IMR-90 (cell line): ENCODE measurements at regions not wholly inside any gene's neighbourhood (a gene's known extent, or its start where the extent isn't known, plus 50 kb on each side); places are given as distances from the start of the nearest gene placed in this dataset.

Experiments
- ATAC-seq: fragments of 200-7000 bp; cut with Tn5 transposase; 2 replicates; pipeline ENCODE4 v1.9.1; 2020; ENCODE audit warnings: low read depth, mild to moderate bottlenecking, moderate library complexity
- BruUV-seq: library from RNA; stranded (reverse); fragments of 400-500 nt; replicated peaks from 2 replicates; lab custom pipeline; 2021; lab: Mats Ljungman, UMichigan
- CTCF ChIA-PET: fragments of 300-600 bp; formaldehyde crosslinking; extraction: SDS; loops from one replicate; lab custom pipeline; 2021; ENCODE audit warnings: antibody characterized with exemption; lab: Yijun Ruan, JAX
- POLR2A ChIA-PET: fragments of 300-600 bp; sonication (Branson Sonifier 250); formaldehyde crosslinking; loops from one replicate; lab custom pipeline; 2022; ENCODE audit warnings: antibody characterized with exemption; ENCODE audit not compliant: unreplicated experiment; lab: Charles Lee
- DNase-seq: peaks from one replicate; pipeline ENCODE4 v3.0.0; 2013
- H2AFZ ChIP-seq: replicated peaks from 2 replicates; pipeline ENCODE3; 2013; ENCODE audit warnings: low read length, mild to moderate bottlenecking; ENCODE audit not compliant: poor library complexity
- H2AK5ac ChIP-seq: 2 replicates; pipeline ENCODE4 v1.6.1; 2013; ENCODE audit warnings: low read depth, low read length, inconsistent platforms
- H2AK9ac ChIP-seq: replicated peaks from 2 replicates; pipeline ENCODE3; 2013; ENCODE audit warnings: mild to moderate bottlenecking, low read depth, low read length, moderate library complexity; ENCODE audit not compliant: poor library complexity
- H2BK120ac ChIP-seq: 2 replicates; pipeline ENCODE4 v1.6.1; 2013; ENCODE audit warnings: low read depth, low read length, inconsistent platforms
- H2BK15ac ChIP-seq: 3 replicates; pipeline ENCODE4 v1.6.1; 2013; ENCODE audit warnings: low read depth, low read length, inconsistent platforms
- H2BK20ac ChIP-seq: 2 replicates; pipeline ENCODE4 v1.6.1; 2013; ENCODE audit warnings: low read depth, mild to moderate bottlenecking, inconsistent platforms, low read length, moderate library complexity
- H2BK5ac ChIP-seq: 2 replicates; pipeline ENCODE4 v1.6.1; 2013; ENCODE audit warnings: mild to moderate bottlenecking, low read depth, low read length, inconsistent platforms; ENCODE audit not compliant: poor library complexity, severe bottlenecking
- H3K14ac ChIP-seq: replicated peaks from 2 replicates; pipeline ENCODE4 v1.6.1; 2013; ENCODE audit warnings: low read depth, low read length, inconsistent platforms
- H3K18ac ChIP-seq: 2 replicates; pipeline ENCODE4 v1.6.1; 2013; ENCODE audit warnings: low read depth, low read length, control low read depth
- H3K23ac ChIP-seq: 2 replicates; pipeline ENCODE4 v1.6.1; 2013; ENCODE audit warnings: low read depth, low read length, inconsistent platforms
- H3K27ac ChIP-seq: 2 replicates; pipeline ENCODE4 v1.5.1; 2013; ENCODE audit warnings: mild to moderate bottlenecking, control low read depth, low read length; ENCODE audit not compliant: insufficient read depth
- H3K27me3 ChIP-seq: 2 replicates; pipeline ENCODE4 v1.6.1; 2013; ENCODE audit warnings: low read length; ENCODE audit not compliant: control insufficient read depth, insufficient read depth
- H3K36me3 ChIP-seq: 2 replicates; pipeline ENCODE4 v1.6.1; 2013; ENCODE audit warnings: low read length, mixed read lengths; ENCODE audit not compliant: control insufficient read depth, insufficient read depth
- H3K4ac ChIP-seq: 2 replicates; pipeline ENCODE4 v1.6.1; 2013; ENCODE audit warnings: low read depth, low read length, inconsistent platforms
- H3K4me1 ChIP-seq: 2 replicates; pipeline ENCODE4 v1.6.1; 2013; ENCODE audit warnings: low read length, mixed read lengths; ENCODE audit not compliant: control insufficient read depth, insufficient read depth
- H3K4me2 ChIP-seq: 2 replicates; pipeline ENCODE4 v1.6.1; 2013; ENCODE audit warnings: low read depth, mild to moderate bottlenecking, control low read depth, low read length, moderate library complexity
- H3K4me3 ChIP-seq: 2 replicates; pipeline ENCODE4 v1.5.1; 2013; ENCODE audit warnings: low read depth, mild to moderate bottlenecking, control low read depth, low read length, moderate library complexity; ENCODE audit not compliant: insufficient read depth
- H3K56ac ChIP-seq: 2 replicates; pipeline ENCODE4 v1.6.1; 2013; ENCODE audit warnings: low read length, inconsistent platforms; ENCODE audit not compliant: insufficient read depth; ENCODE audit errors: extremely low read depth
- H3K79me1 ChIP-seq, 2 experiments: 2 replicates each; pipeline ENCODE4 v1.6.1; 2013; ENCODE audit warnings: low read length in 2 of 2, inconsistent platforms in 1 of 2, low read depth in 1 of 2
- H3K9ac ChIP-seq: 2 replicates; pipeline ENCODE4 v1.6.1; 2013; ENCODE audit warnings: low read depth, low read length, control low read depth
- H3K9me1 ChIP-seq: 2 replicates; pipeline ENCODE4 v1.6.1; 2013; ENCODE audit warnings: low read length, inconsistent platforms; ENCODE audit not compliant: insufficient read depth
- H3K9me3 ChIP-seq: 2 replicates; pipeline ENCODE4 v1.6.1; 2013; ENCODE audit warnings: low read length; ENCODE audit not compliant: control insufficient read depth, insufficient read depth
- H4K20me1 ChIP-seq: 2 replicates; pipeline ENCODE4 v1.6.1; 2013; ENCODE audit warnings: low read length, inconsistent platforms; ENCODE audit not compliant: insufficient read depth
- H4K5ac ChIP-seq: 2 replicates; pipeline ENCODE4 v1.6.1; 2013; ENCODE audit warnings: mild to moderate bottlenecking, low read depth, low read length, control low read depth
- H4K8ac ChIP-seq, 2 experiments: 2 replicates each; pipeline ENCODE4 v1.6.1; 2013; ENCODE audit warnings: low read depth in 2 of 2, low read length in 2 of 2, control low read depth in 1 of 2, inconsistent platforms in 1 of 2
- H4K91ac ChIP-seq: 2 replicates; pipeline ENCODE4 v1.6.1; 2013; ENCODE audit warnings: low read depth, low read length, inconsistent platforms; ENCODE audit not compliant: insufficient read depth
- MAZ ChIP-seq: IDR thresholded peaks from 2 replicates; pipeline ENCODE4 v1.6.1; 2012; ENCODE audit warnings: low read depth, mild to moderate bottlenecking, low read length, improper control_type of control experiment, moderate library complexity, borderline replicate concordance
- NFE2L2 ChIP-seq: fragments of 150-350 bp; IDR thresholded peaks from 2 replicates; pipeline ENCODE4 v1.6.1; 2016; ENCODE audit warnings: low read depth, mild to moderate bottlenecking, low read length
- dilution Hi-C: fragments of 300-500 bp; cut with HindIII; formaldehyde crosslinking; loops from one replicate; pipeline ENCODE4 v1.14.3; 2018; ENCODE audit warnings: low sequenced_read_pairs; ENCODE audit not compliant: unreplicated experiment
- in situ Hi-C: fragments of 300-500 bp; cut with MboI; formaldehyde crosslinking; loops from 3 replicates; pipeline ENCODE4 v1.14.3; 2019; ENCODE audit warnings: low sequenced_read_pairs, inconsistent platforms, mixed read lengths
- intact Hi-C: fragments of 100-400 bp; cut with micrococcal nuclease; formaldehyde crosslinking; loops from 2 replicates; pipeline ENCODE4 v1.10.0; 2022

DNA sequence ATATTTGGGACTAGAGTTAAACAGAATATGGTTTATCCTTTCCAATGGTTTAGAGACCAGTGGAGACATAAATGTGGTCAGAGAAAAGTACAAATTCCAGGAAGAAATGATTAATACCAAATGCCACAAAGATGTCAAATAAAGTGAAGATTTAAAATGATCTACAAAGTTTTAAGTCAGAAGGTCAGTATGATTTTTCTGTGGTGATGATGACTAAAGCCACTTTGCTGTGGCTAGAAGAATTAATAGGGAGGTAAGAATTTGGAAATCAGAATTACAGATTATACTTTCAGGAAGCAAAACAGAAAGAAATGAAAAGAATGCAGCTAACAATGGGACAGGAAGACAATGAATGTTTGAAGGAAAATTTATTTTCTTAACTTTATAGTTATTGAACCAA, 91.5 kb upstream of the CDH7 start:
- Histone ChIP-seq H3K79me1 (no peaks in the 10 kb centered on the region), H3K18ac (no peak overlapping the region), H3K9me1 (no peaks in the 10 kb centered on the region), H4K8ac (no peak overlapping the region), H3K23ac (no peak overlapping the region), H4K91ac (no peak overlapping the region), H2BK120ac (no peak overlapping the region), H2BK5ac (no peak overlapping the region), H3K27ac (no peak overlapping the region), H3K56ac (no peak overlapping the region), H3K4me2 (no peak overlapping the region), H2BK20ac (no peak overlapping the region), H4K20me1 (no peaks in the 10 kb centered on the region), H2BK15ac (no peak overlapping the region), H2AFZ (no peak overlapping the region), H3K9me3 (peaks cover 11% of the 10 kb centered on the region), H3K4me3 (no peak overlapping the region), H3K4ac (no peak overlapping the region), H2AK5ac (no peak overlapping the region), H2AK9ac (no peak overlapping the region), H3K36me3 (no peaks in the 10 kb centered on the region), H3K27me3 (no peaks in the 10 kb centered on the region), H3K14ac (no peak overlapping the region), H3K9ac (no peak overlapping the region), H3K4me1 (no peaks in the 10 kb centered on the region), H4K5ac (no peak overlapping the region)
- BruUV-seq = no TSS peak
- no peak for TF ChIP-seq NFE2L2
- no peak for TF ChIP-seq MAZ
- ATAC-seq = no peak
- ChIA-PET CTCF (no interaction called here), POLR2A (no interaction called here)
- in situ Hi-C loops (no loop called here), intact Hi-C loops (no loop called here), dilution Hi-C loops (no loop called here)
- no peak for DNase-seq
